RWPE2 (cell line): ENCODE measurements at regions not wholly inside any gene's neighbourhood (a gene's known extent, or its start where the extent isn't known, plus 50 kb on each side); places are given as distances from the start of the nearest gene placed in this dataset.

ENCODE experiments used
- ATAC-seq: fragments of 200-7000 bp; cut with Tn5 transposase; 3 replicates; pipeline ENCODE4 v1.9.1; 2021; ENCODE audit warnings: low read depth
- DNase-seq: peaks from one replicate; pipeline ENCODE4 v3.0.0-alpha.2; 2020; ENCODE audit warnings: low spot score
- H3K27ac ChIP-seq: fragments of 450-650 bp; 2 replicates; pipeline ENCODE4 v1.5.1; 2017; ENCODE audit warnings: mild to moderate bottlenecking; ENCODE audit not compliant: poor library complexity, severe bottlenecking
- H3K27me3 ChIP-seq: fragments of 250-450 bp; sonication (Bioruptor Pico); 2 replicates; pipeline ENCODE4 v1.5.1; 2021; ENCODE audit warnings: mild to moderate bottlenecking, moderate library complexity; ENCODE audit not compliant: insufficient read depth, poor library complexity, severe bottlenecking
- H3K36me3 ChIP-seq: fragments of 250-450 bp; sonication (Bioruptor Pico); 2 replicates; pipeline ENCODE4 v1.5.1; 2020; ENCODE audit warnings: low read depth, mild to moderate bottlenecking, moderate library complexity
- H3K4me1 ChIP-seq: fragments of 250-450 bp; sonication (Bioruptor Pico); 2 replicates; pipeline ENCODE4 v1.5.1; 2021; ENCODE audit warnings: mild to moderate bottlenecking, moderate library complexity; ENCODE audit not compliant: insufficient read depth, poor library complexity, severe bottlenecking
- H3K4me3 ChIP-seq: fragments of 250-450 bp; sonication (Bioruptor Pico); 2 replicates; pipeline ENCODE4 v1.5.1; 2021; ENCODE audit warnings: mild to moderate bottlenecking, moderate library complexity; ENCODE audit not compliant: severe bottlenecking
- H3K9me3 ChIP-seq: fragments of 250-450 bp; sonication (Bioruptor Pico); 2 replicates; pipeline ENCODE4 v1.5.1; 2021; ENCODE audit warnings: mild to moderate bottlenecking, moderate library complexity; ENCODE audit not compliant: severe bottlenecking
- CTCF ChIP-seq: fragments of 450-650 bp; IDR thresholded peaks from one replicate; pipeline ENCODE4 v1.5.1; 2017; ENCODE audit warnings: mild to moderate bottlenecking, moderate library complexity; ENCODE audit not compliant: poor library complexity, severe bottlenecking

- H3K27ac ChIP-seq = no peak overlapping the region
- no peaks in the 10 kb centered on the region for H3K36me3 ChIP-seq
- no peak for TF ChIP-seq CTCF
- ATAC-seq (no peak), DNase-seq (no peak)
- H3K4me1 ChIP-seq = peaks cover 8% of the 10 kb centered on the region
- no peaks in the 10 kb centered on the region for H3K9me3 ChIP-seq
- no peak overlapping the region for H3K4me3 ChIP-seq
- no peaks in the 10 kb centered on the region for H3K27me3 ChIP-seq
These were observed 203.4 kb upstream of the NSMCE3 start for GRCh38 chr15:29472901-29473445.

- Histone ChIP-seq H3K27ac (no peak overlapping the region), H3K9me3 (no peaks in the 10 kb centered on the region), H3K36me3 (no peaks in the 10 kb centered on the region), H3K4me1 (peaks cover 8% of the 10 kb centered on the region), H3K27me3 (no peaks in the 10 kb centered on the region), H3K4me3 (no peak overlapping the region)
- no peak for TF ChIP-seq CTCF
- DNase-seq (no peak), ATAC-seq (no peak)
These were observed 202.1 kb upstream of the NSMCE3 start for GRCh38 chr15:29471757-29472156.

GRCh38 chr15:29471306-29471705, 201.7 kb upstream of the NSMCE3 start:
- peaks cover 8% of the 10 kb centered on the region for H3K4me1 ChIP-seq
- TF ChIP-seq CTCF = no peak
- ATAC-seq = no peak
- DNase-seq = no peak
- H3K27ac ChIP-seq = no peak overlapping the region
- H3K27me3 ChIP-seq = no peaks in the 10 kb centered on the region
- H3K9me3 ChIP-seq = no peaks in the 10 kb centered on the region
- H3K4me3 ChIP-seq = no peak overlapping the region
- no peaks in the 10 kb centered on the region for H3K36me3 ChIP-seq

GRCh38 chr15:29470794-29471193, 201.2 kb upstream of the NSMCE3 start:
- Histone ChIP-seq H3K4me1 (peaks cover 8% of the 10 kb centered on the region), H3K27ac (no peak overlapping the region), H3K4me3 (no peak overlapping the region), H3K27me3 (no peaks in the 10 kb centered on the region), H3K36me3 (no peaks in the 10 kb centered on the region), H3K9me3 (no peaks in the 10 kb centered on the region)
- TF ChIP-seq CTCF = no peak
- ATAC-seq (peak; percentile 76), DNase-seq (no peak)

GRCh38 chr15:29470311-29470710, 200.7 kb upstream of the NSMCE3 start:
- no peak overlapping the region for H3K27ac ChIP-seq
- no peak for DNase-seq
- H3K9me3 ChIP-seq = no peaks in the 10 kb centered on the region
- no peaks in the 10 kb centered on the region for H3K36me3 ChIP-seq
- no peak for TF ChIP-seq CTCF
- ATAC-seq = peak; percentile 81
- peaks cover 8% of the 10 kb centered on the region for H3K4me1 ChIP-seq
- H3K27me3 ChIP-seq = no peaks in the 10 kb centered on the region
- H3K4me3 ChIP-seq = no peak overlapping the region
